SW480 (cell line): ENCODE measurements at regions not wholly inside any gene's neighbourhood (a gene's known extent, or its start where the extent isn't known, plus 50 kb on each side); places are given as distances from the start of the nearest gene placed in this dataset.

ENCODE experiments used
- DNase-seq: peaks from one replicate; pipeline ENCODE4 v3.0.0-alpha.2; 2016; ENCODE audit warnings: low spot score

DNA sequence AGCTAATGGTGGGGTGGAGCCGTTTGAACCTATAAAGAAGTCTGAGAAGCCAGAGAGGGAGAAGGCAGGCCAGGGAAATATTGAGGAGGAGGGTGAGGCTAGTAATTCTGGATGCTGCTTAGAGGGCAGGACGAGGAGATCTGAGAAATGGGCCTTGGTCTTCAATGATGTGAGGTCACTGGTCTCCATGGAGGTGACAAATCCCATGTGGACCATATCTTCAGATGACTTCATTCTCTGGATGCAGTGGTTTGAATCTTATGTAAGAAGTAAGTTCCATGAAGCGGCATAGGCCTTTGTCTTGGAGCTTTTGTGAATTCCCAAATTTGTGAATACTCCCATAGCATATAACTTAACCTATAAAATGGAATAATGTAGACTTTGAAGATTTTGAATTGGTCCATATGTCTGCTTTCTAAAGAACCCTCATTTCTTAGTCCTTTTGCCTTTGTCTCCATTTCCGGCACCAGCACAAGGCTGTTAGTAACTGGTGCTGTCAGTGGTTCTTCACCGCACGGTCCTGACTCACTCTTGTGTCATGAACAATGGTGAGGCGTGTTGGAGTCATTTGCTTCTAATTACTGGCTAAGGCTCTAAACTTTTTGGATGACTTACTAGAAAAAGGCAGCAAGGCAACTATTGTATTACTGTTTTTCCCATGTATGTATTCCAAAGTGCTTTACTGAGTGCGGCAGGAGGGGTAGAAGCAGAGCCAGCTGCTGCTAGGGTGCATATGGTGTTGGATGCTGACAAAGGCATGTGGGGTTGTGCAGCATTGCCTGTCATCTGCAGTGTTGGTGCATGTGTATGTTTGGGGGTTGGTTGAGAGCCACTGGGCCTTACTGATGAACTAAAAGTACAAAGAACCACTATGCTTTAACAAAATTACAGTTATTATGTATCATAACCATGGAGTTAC is 279.3 kb upstream of the C2CD4B start:
- DNase-seq = no peak

GRCh38 chr15:62445244-62445643 is 280.2 kb upstream of the C2CD4B start:
- DNase-seq = no peak

DNA sequence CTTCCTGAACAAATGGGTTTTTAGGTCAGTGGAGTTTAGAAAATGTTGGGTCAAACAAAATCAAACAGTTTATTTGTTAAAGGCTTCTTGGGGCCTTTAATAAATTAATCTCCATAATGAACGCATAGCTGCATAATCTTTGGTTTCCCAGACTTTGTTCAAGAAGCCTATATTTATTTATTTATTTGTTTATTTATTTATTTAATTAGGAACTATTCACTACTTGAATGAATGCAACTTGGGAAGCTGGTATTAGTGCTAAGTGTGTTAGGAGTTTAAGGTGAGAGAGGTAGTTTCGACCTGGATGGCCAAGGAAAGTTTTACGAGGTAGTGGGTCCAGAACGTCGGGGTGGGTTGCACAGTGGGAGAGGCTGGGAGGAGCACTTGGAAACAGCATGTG is 281.9 kb upstream of the C2CD4B start:
- no peak for DNase-seq

GRCh38 chr15:62447742-62448141 is 282.7 kb upstream of the C2CD4B start:
- DNase-seq = no peak

DNA sequence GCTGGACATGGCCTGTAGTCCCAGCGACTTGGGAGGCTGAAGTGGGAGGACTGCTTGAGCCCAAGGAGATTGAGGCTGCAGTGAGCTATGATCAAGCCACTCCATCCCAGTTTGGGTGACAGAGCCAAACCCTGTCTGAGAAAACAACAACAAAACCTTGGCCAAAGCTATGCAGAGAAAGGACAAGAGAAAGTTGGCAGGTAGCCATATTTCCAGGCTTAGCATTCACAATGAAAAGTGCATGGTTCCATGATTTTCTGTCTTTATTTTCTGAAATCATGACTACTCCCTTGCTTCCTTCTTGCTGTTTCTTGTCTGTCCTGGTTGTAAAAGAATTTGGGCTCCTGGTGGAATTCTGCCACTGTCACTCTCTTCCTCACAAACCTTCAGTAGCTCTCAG is 284.6 kb upstream of the C2CD4B start:
- no peak for DNase-seq

GRCh38 chr15:62450061-62450460 is 285.0 kb upstream of the C2CD4B start:
- no peak for DNase-seq

DNA sequence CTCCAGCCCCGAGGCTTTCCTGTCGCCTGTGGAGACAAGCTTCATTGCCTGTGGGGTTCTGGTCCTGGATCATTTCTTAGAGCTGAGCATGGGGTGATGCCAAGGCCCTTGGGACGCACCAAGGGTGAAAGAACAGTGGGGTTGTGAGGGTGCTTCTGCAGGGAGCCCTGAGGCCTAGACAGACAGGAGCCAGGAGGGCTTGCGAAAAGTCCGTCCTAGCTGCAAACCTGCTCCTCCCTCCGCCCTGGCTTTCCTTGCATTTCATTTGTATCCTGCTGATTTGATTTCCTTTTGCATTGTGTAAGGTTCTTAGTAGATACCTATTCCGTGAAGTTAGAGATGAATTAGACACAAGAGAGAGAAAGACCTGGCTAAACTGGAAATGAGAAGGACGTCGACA is 286.9 kb upstream of the C2CD4B start:
- DNase-seq = no peak

- DNase-seq = no peak
These were observed 287.6 kb upstream of the C2CD4B start for GRCh38 chr15:62452667-62453066.

GRCh38 chr15:62453375-62453774 is 288.3 kb upstream of the C2CD4B start:
- no peak for DNase-seq

DNA sequence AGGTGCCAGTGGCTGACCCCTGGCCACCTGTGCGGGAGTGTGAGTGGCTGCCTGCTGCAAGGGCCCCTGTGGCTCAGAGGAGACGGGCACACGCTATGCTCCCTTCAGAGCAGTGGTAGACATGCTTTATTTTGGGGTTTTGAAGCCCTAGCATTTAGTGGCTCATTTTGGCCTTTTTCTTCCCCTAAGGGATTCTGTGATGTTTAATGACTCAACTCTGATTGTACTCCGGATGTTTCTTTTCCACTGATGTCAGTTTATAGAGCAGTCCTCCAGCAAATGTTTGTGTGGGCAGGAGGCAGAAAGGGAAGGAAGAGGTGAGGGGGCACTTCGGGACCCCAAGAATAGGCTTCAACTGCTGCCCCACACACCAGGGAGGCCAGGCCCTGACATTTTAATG is 288.9 kb upstream of the C2CD4B start:
- DNase-seq = no peak

DNA sequence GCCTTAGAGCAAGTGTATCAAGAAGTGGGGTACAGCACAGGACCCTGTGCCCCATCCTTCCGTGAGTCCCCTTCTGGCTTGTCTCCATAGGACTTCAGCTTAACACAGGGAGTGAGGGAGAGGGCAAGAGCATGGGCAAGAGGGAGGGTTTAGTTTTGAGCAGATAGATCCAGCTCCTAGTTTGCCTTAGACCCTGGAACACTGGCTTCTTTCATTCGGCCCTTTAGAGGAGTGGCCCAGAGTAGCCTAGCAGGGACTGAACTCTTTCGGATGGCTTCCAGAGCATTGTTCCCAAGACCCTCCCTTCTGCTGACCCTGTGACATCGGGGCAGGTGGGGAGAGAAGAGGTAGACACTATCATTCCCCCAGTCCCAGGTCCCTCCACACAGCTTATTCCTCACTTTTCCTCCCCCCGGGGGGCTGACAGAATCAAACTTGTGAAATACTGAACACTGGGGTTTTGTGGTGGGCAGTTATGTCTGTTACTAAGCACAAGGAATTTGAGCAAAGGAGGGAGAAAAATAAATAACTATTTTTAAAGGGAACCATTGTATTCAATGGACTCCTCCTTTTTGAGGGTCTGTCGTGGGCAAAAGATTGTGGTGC is 289.6 kb upstream of the C2CD4B start:
- DNase-seq = no peak

DNA sequence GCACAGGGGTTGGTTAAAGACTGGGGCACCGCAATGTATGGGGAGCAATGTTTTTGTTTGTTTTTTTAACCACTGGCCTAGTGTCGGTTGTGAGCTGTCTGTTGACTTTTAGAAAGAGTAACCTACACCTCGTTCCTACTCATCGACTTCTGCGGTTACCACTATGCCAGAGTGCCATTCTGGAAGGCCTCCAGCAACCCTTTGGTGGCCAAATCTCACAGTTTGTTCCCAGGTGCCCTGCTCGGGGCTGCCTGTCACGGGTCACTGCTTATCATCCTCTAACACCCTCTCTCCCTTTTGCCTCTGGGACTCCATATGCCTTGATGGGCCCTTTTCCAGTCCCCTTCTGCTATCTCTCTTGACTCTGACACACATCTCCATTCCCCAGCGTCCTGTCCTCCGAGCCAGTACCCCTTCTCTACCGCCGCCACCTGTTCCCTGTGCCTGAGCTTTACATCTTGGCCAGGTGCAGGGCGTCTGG is 290.4 kb upstream of the C2CD4B start:
- no peak for DNase-seq

GRCh38 chr15:62456011-62456920 is 291.2 kb upstream of the C2CD4B start:
- no peak for DNase-seq

DNA sequence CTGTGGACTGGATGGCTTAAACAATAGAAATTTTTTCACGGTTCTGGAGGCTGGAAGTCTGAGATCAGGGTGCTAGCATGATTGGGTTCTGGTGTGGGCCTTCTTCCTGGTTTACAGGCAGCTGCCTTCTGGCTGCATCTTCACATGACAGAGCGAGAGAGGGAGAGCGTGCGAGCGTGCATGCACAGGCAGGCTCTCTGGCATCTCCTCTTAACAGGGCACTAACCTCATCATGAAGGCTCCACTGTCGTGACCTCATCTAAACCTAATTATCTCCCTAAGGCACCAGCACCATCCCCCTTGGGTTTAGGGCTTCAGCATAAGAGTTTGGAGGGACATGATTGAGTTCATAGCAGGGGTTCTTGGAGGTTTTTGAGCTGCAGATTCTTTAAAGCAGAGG is 292.0 kb upstream of the C2CD4B start:
- no peak for DNase-seq

- no peak for DNase-seq
These were observed 294.8 kb upstream of the C2CD4B start for GRCh38 chr15:62459875-62460274.

- no peak for DNase-seq
These were observed 297.2 kb upstream of the C2CD4B start for GRCh38 chr15:62462268-62462667.

GRCh38 chr15:62462721-62463120 is 297.6 kb upstream of the C2CD4B start:
- DNase-seq = no peak

- no peak for DNase-seq
These were observed 299.6 kb upstream of the C2CD4B start for GRCh38 chr15:62464705-62465104.

- no peak for DNase-seq
These were observed 300.1 kb upstream of the C2CD4B start for GRCh38 chr15:62465173-62465572.

DNA sequence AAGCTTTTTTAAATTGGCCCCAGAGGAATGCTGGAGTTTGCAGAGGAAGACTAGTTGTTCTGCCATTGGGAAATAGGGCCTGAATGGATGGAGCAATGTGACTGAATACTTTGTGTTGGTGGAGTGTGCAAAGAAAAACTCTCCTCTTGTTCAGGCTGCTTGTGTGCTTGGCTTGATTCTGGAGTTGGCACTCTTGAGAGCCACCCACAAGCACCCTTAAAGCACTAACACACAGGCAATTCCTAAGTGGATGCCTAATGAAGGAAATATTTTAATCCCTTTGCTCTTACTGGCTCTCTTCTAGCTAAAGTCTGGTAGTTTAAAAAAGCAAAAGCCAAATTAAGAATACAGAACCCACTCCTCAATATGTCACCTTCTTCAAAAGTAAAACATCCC is 304.4 kb upstream of the C2CD4B start:
- no peak for DNase-seq

GRCh38 chr15:62469874-62470688 is 305.0 kb upstream of the C2CD4B start:
- DNase-seq = peak; percentile 0
